Breast epithelium (tissue), 4 donors: ENCODE measurements at regions not wholly inside any gene's neighbourhood (a gene's known extent, or its start where the extent isn't known, plus 50 kb on each side); places are given as distances from the start of the nearest gene placed in this dataset.

ENCODE experiments used
- DNase-seq, 2 donors: peaks; one replicate each; pipeline ENCODE4 v3.0.0-alpha.2; 2019; ENCODE audit warnings: low spot score in 2 of 2
- H3K27ac ChIP-seq, 2 donors: fragments of 200-600 bp; sonication (generic) in 1 of 2; one replicate each; pipeline ENCODE4 v1.5.1; 2016 to 2019; ENCODE audit warnings: mild to moderate bottlenecking in 1 of 2
- H3K27me3 ChIP-seq, 2 donors: fragments of 200-600 bp; sonication (generic) in 1 of 2; one replicate each; pipeline versions ENCODE4 v1.5.1 to v1.6.0; 2017 to 2019; ENCODE audit warnings: control low read depth in 1 of 2, mild to moderate bottlenecking in 1 of 2
- H3K36me3 ChIP-seq: fragments of 200-600 bp; one replicate; pipeline ENCODE4 v1.5.1; 2019
- H3K4me1 ChIP-seq, 2 donors: fragments of 200-600 bp; sonication (generic); one replicate each; pipeline ENCODE4 v1.5.1; 2016 to 2019; ENCODE audit warnings: control low read depth in 1 of 2
- H3K4me3 ChIP-seq, 3 donors: fragments of 200-600 bp; sonication (generic); 1 replicate in 2 of 3; 2 replicates in 1 of 3; pipeline ENCODE4 v1.5.1; 2016 to 2019; ENCODE audit warnings: mild to moderate bottlenecking in 3 of 3, moderate library complexity in 2 of 3
- H3K9me3 ChIP-seq, 2 donors: fragments of 200-600 bp; sonication (generic) in 1 of 2; one replicate each; pipeline ENCODE4 v1.5.1; 2016 to 2019; ENCODE audit warnings: control low read depth in 1 of 2
- CTCF ChIP-seq, 3 donors: fragments of 450-650 bp; IDR thresholded peaks; one replicate each; pipeline ENCODE4 v1.5.1; 2016 to 2017; ENCODE audit warnings: antibody characterized with exemption in 3 of 3, mild to moderate bottlenecking in 3 of 3, moderate library complexity in 3 of 3
- POLR2A ChIP-seq: fragments of 450-650 bp; IDR thresholded peaks from one replicate; pipeline ENCODE4 v1.6.1; 2016; ENCODE audit warnings: antibody characterized with exemption, mild to moderate bottlenecking, moderate library complexity
- POLR2AphosphoS5 ChIP-seq, 3 donors: sonication (generic); formaldehyde crosslinking; IDR thresholded peaks; one replicate each; pipeline ENCODE4 v1.6.1; 2017; ENCODE audit warnings: antibody characterized with exemption in 3 of 3
- intact Hi-C: fragments of 100-400 bp; cut with DNase I; formaldehyde crosslinking; loops from one replicate; pipeline ENCODE4 v1.15.1; 2023; ENCODE audit warnings: low total_unique reads

GRCh38 chr9:23342291-23342690, 483.7 kb downstream of the ELAVL2 start:
- Histone ChIP-seq H3K27me3 (no peaks in the 10 kb centered on the region), H3K4me1 (no peaks in the 10 kb centered on the region), H3K4me3 (no peak overlapping the region), H3K27ac (no peak overlapping the region), H3K36me3 (no peaks in the 10 kb centered on the region), H3K9me3 (no peaks in the 10 kb centered on the region)
- no peak for TF ChIP-seq CTCF (IDR thresholded peaks at IDR 0.05)
- no peak for TF ChIP-seq POLR2A
- no peak for TF ChIP-seq POLR2AphosphoS5 (IDR thresholded peaks at IDR 0.05)
- intact Hi-C loops, result no loop called here
- DNase-seq, result no peak

- DNase-seq, result no peak
- H3K27me3 ChIP-seq, result no peaks in the 10 kb centered on the region
- TF ChIP-seq POLR2AphosphoS5 (IDR thresholded peaks at IDR 0.05) (no peak), POLR2A (no peak), CTCF (IDR thresholded peaks at IDR 0.05) (no peak)
- H3K9me3 ChIP-seq, result no peaks in the 10 kb centered on the region
- H3K27ac ChIP-seq, result no peak overlapping the region
- intact Hi-C loops, result no loop called here
- no peaks in the 10 kb centered on the region for H3K36me3 ChIP-seq
- no peaks in the 10 kb centered on the region for H3K4me1 ChIP-seq
- no peak overlapping the region for H3K4me3 ChIP-seq
Observed at GRCh38 chr9:23343226-23343625, 482.8 kb downstream of the ELAVL2 start.

- TF ChIP-seq CTCF (IDR thresholded peaks at IDR 0.05), result no peak
- Histone ChIP-seq H3K36me3 (no peaks in the 10 kb centered on the region), H3K27me3 (no peaks in the 10 kb centered on the region), H3K4me3 (no peak overlapping the region), H3K27ac (no peak overlapping the region), H3K4me1 (no peaks in the 10 kb centered on the region), H3K9me3 (peaks cover 11 to 17% of the 10 kb centered on the region in 2 donors)
- intact Hi-C loops, result no loop called here
- no peak for DNase-seq
Observed at GRCh38 chr9:23361096-23361495, 464.9 kb downstream of the ELAVL2 start.

- no peaks in the 10 kb centered on the region for H3K27me3 ChIP-seq
- no peak overlapping the region for H3K27ac ChIP-seq
- no peak for TF ChIP-seq POLR2AphosphoS5 (IDR thresholded peaks at IDR 0.05)
- no peak for TF ChIP-seq POLR2A
- TF ChIP-seq CTCF (IDR thresholded peaks at IDR 0.05), result no peak
- DNase-seq, result no peak
- intact Hi-C loops, result no loop called here
- H3K36me3 ChIP-seq, result no peaks in the 10 kb centered on the region
- no peaks in the 10 kb centered on the region for H3K9me3 ChIP-seq
- H3K4me1 ChIP-seq, result no peaks in the 10 kb centered on the region
- no peak overlapping the region for H3K4me3 ChIP-seq
Observed at GRCh38 chr9:23372703-23373102, 453.3 kb downstream of the ELAVL2 start.

- H3K27me3 ChIP-seq, result no peaks in the 10 kb centered on the region
- intact Hi-C loops, result no loop called here
Observed at GRCh38 chr9:23375511-23375910, 450.5 kb downstream of the ELAVL2 start.

More at GRCh38 chr9:23375511-23375910, 450.5 kb downstream of the ELAVL2 start:
- Histone ChIP-seq H3K27ac (no peak overlapping the region), H3K36me3 (no peaks in the 10 kb centered on the region), H3K9me3 (no peaks in the 10 kb centered on the region), H3K4me3 (no peak overlapping the region), H3K4me1 (no peaks in the 10 kb centered on the region)
- DNase-seq, result no peak
- TF ChIP-seq POLR2A (no peak), POLR2AphosphoS5 (IDR thresholded peaks at IDR 0.05) (no peak), CTCF (IDR thresholded peaks at IDR 0.05) (no peak)
